IPS DF 19.7 (cell line): ENCODE measurements at regions not wholly inside any gene's neighbourhood (a gene's known extent, or its start where the extent isn't known, plus 50 kb on each side); places are given as distances from the start of the nearest gene placed in this dataset.

Experiments
- DNase-seq: peaks from one replicate; pipeline ENCODE4 v3.0.0-alpha.2; 2013; ENCODE audit warnings: low read depth, low spot score

DNA sequence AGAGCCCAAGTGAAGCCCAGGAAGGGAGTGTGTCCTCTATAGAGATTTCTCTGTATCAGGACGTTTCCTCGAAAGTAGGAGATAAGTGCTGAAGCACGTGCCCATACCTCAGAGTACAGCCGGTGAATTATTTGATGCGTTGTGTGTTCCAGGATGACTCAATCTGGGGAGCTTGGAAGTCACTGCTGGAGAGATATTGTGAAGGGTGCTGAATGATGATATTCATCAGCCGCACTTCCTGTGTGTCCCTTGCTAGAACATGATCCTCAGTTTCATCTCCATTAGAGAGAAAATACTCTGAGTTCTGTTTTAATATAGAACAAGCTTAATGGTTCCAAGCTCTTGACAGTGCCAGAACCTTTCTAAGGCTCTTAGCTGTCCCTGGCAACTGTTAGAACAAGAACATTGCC, 402.3 kb upstream of the ADAMTSL1 start:
- DNase-seq: no peak

DNA sequence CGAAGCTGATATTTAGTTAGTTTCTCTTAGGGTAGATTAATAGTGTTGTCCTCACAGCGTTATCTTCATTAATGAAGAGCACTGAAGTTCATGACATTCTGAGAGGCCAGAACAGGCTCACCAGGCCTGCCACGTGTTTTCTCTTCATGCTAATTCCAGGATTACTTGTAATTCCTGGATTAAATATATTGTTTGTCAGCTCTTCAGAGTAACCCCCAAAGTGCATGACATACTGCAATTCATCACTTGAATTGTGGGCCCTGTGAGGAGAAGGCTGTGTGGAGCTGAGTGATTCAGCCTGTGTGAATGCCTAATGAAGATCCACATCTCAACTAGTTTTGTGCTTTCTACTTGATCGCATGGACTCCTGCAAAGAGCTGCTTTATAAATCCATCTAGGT, 401.0 kb upstream of the ADAMTSL1 start:
- DNase-seq: no peak

- no peak for DNase-seq
These were observed 399.9 kb upstream of the ADAMTSL1 start for GRCh38 chr9:18074041-18074440.

DNA sequence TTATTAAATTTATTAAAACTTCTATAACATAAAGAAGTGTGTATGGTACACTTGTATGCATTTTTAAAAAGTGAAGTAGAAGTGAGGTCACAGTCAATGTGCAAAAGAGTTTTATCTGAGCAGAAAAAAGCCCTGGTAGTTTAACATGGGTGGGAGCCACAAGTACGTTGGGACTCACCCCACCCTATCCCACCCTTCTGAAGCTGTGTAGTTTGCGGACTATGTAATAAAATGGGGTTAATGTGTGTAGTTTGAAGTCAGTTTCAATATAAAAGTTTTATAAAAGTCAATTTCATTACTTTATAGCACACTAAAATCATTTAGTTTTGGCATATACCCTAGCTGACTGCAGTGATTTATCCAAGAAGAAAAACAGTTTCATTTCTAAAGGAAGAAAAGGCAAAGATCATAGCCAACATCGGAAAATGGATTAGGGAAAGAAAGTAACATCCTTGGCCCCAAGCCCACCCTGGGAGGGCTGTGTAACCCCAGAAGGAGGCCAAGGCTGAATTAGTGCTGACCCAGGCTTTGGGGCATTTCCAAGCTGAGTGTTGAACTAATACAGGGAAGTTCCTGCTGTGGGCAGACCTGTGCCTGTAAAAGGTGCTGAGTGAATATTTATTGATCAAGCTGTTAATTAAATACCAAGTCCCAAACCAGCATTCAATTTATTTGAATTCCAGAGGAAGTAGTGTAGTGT, 398.6 kb upstream of the ADAMTSL1 start:
- no peak for DNase-seq

DNA sequence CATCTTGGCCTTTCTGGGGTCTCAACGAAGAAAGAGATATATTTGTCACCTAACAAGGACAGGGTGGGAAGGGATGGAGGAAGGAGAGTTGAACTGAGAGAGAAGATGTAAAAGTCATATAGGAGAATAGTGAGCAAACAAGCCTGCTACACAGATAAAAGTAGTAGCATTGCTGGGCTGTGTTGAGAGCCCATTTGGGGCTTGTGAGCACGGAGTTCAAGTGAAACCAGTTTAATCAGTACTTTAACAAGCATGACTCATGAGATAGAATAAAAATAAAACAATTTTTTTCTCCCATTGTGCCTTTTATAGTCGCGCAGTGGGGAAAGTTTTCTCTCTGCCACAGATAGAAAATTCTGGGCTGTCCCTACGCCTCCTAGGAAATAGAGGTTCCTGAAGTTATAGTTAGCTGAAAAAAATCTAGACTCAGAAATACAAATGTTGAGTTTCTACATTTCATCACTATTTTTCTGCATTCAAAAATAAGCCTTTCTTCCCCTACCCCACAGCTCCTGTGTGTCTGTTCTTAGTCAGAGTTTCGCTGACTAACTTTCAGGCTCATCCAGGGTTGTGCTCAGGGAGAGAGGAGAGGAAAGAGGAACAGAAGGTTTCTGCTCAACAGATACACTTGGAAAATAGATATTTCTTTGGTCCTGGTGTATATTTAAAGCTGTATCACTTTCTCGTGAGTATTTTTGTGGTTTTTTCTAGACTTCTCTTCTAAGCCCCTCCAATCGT, 395.8 kb upstream of the ADAMTSL1 start:
- DNase-seq: no peak

- DNase-seq: no peak
These were observed 381.8 kb upstream of the ADAMTSL1 start for GRCh38 chr9:18092138-18092537.

GRCh38 chr9:18106006-18106560, 367.9 kb upstream of the ADAMTSL1 start:
- DNase-seq: no peak

DNA sequence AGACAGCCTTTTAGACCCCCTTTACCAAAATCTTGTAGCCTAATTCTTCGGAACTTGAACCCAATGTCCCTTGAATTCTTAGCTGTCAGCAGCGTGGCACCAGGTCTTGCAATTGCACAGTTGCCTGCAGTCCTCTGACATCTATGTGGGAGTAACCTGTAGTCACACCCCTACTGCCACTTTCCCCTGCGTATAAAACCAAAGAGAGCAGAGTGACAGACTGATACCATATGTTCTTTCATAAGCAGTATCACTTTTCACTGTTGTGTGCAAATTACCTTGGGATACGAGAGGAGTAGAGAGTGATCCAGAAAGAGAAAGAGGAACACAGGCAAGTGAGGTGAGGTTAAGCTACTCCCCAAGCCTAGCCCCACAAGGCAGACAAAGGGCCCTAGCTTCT, 364.3 kb upstream of the ADAMTSL1 start:
- no peak for DNase-seq

- no peak for DNase-seq
These were observed 362.8 kb upstream of the ADAMTSL1 start for GRCh38 chr9:18111146-18111545.

DNA sequence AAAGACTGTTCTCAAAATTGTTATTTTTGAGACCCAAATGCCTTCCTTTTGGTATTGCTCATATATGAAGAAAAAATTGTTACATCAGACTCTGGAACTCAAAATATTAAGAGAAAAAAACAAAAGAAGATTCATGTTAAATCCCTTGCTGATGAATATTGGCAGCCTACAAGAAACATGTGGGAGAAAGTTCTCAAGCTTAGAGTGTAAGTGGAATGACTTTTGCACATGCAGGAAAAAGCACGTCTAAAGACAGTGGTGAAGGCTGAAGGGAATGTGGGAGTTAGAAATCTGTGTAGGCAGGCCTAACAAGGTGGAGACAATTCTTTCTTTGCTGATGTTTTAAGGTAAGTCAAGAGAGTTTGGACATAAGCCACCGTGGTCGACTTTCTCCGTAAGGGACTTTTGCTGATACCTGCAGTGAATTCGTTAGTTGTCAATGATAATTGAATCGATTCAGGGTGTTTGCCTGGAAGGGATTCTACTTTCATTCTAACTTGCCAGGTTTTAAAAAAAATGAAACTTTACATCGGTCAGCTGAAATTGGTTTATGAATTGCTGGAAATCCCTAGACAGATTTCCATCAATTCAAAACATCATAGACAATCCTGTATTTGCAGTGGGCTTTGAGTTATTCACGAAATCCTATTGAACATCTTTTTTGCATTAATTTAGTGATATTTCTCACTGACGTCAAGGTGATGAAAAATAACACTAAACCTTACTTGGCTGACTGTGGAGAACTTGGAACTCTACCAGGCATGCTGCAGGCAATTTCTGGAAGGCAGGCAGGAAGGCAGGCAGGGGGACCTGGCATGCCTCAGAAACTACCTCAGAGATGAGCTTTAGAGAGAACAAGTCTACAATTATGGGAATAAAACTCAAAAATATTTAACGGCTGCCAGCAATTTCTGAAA, 359.1 kb upstream of the ADAMTSL1 start:
- no peak for DNase-seq

- DNase-seq: no peak
These were observed 355.7 kb upstream of the ADAMTSL1 start for GRCh38 chr9:18118268-18118667.

GRCh38 chr9:18122171-18122570, 351.8 kb upstream of the ADAMTSL1 start:
- DNase-seq: no peak

GRCh38 chr9:18124760-18125159, 349.2 kb upstream of the ADAMTSL1 start:
- no peak for DNase-seq

DNA sequence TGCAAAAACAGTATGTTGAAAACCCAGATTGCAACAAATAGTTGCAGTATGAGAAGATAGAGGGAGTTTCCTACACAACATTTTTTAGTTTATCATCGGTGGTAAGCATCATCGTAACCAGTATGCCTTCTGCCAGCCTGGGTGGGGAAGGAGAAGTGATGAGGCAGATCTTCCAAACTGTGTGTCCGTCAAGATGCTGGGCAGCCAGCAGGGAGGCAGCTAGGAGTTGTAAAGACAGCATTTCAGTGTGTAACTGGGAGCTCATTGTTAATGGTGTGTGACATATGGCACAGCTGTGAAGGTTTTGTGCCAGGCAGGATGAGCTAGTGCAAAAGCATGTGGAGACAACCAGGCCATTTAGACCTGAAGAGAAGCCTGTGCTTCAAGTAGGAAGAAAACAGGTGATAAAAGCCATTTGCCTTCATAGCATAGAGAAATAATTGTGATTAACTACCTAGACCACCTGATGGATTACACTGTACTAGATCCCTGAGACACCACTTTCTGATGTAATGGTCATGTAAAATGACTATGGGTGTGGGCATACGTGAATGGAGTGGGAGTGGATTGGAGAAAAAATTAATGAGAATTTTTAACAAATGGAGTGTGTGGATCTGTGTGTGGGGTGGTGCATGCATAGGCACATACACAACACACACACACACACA, 347.0 kb upstream of the ADAMTSL1 start:
- no peak for DNase-seq

DNA sequence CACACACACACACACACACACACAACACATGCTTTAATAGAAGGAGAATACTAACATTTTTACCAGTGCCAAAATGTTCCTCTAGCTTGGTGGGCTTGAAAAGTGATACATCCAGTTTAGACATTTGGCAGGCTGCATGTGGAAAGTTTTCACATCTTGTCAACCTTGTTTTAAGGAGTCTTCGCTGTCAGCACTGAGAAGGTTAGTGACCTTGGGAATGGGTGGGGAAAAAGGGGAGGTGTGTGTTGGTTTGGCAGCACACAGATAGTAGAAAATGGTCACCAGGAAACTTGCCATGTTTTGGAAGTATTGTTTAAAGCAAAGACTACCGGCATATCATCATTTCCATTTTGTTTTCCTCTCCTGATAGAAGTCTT, 346.5 kb upstream of the ADAMTSL1 start:
- no peak for DNase-seq

GRCh38 chr9:18129809-18130334, 344.1 kb upstream of the ADAMTSL1 start:
- no peak for DNase-seq

DNA sequence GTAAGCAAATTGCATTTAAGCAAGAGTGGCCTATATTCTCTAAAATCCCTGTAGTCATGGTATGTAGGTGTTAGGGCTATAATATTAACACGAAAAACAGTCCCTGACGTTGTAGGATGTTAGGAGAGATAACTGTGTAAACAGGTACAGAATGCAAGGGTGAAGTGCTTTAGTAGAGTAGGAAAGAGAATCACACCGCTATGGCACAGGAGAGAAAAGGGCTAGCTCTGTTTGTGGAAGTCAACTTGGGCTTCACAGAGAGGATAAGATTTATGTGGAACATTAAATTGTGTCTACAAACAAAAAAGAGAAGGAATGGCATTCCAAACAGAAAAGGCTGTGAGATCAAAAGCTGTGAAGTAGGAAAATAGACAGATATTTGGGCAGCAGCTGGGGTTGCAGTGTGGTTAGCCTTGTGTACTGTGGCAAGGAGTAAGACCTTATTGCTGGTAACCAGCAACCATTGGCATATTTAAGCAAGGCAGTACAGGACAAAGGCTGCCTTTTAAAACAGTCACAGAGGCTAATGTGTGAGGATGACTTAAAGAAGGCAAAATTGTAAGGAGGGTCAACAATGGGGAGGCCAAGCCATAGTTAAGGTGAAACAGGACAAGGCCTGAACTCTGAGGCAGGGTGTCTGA, 337.5 kb upstream of the ADAMTSL1 start:
- DNase-seq: no peak

DNA sequence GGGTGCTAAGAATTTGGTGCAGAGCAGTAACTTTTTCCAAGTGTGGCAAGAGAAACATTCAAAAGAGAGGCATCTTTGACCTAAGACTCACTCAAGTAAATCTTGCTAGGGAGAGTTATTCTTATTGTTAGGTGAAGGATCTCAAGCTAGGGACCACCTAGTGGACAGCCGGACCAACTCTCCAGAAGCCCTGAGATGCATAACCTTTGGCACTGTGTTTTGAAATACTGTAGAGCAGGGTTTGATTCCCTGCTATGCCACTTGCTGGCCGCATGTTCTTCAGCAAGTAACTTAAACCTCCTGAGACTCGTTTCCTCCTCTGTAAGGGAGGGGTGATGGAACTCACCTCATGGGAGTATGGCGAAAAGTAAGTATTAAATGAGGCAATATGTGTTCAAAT, 336.1 kb upstream of the ADAMTSL1 start:
- DNase-seq: no peak

DNA sequence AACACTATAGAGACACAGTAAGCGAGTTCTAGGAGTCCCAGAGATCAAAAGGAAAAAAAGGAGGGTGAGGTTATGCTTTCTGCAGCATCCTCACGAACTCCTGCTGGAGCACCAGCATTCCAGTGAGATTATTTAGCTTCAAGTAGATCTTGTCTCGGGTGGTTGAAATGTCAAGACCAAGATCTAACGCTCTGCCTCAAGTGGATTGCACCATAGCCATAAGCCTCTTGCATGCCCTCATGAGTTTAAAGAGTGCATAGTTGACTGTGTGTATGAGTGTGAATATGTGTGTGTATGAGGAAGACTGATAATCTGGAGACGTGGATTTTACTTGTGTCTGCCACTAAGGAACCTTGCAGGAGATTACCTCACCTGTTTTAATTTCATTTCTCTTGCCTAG, 335.3 kb upstream of the ADAMTSL1 start:
- DNase-seq: no peak

DNA sequence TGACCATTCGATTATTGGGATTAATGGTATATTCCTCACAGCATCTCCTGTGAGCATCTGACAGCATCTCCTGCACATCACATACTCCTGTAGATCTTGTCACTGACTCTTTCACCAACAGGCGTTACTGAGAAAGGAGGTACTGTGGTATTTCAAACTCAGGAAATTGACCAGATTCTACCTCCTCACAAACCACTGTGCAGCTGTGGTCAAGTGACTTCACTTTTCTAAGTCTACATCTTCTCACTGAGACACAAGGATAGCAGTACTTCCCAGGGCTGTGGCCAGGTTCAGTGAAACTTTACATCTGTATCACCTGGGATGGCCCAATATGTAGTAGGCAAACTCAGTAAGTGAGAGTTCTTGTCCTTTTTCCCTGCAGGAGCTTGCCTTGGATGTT, 332.3 kb upstream of the ADAMTSL1 start:
- no peak for DNase-seq
